CD4-positive, alpha-beta T cell treated with Interferon alpha-2 for 1 hour (primary cell): ENCODE measurements at regions not wholly inside any gene's neighbourhood (a gene's known extent, or its start where the extent isn't known, plus 50 kb on each side); places are given as distances from the start of the nearest gene placed in this dataset.
"Not testable (repeated sequence)": the region's sequence is repeated elsewhere in the genome, so short reads cannot be mapped to it uniquely, and the experiment has no call there.

Experiments
- DNase-seq, 2 donors: peaks; one replicate each; pipeline ENCODE4 v3.0.0-alpha.2; 2020 to 2022

GRCh38 chr5:164312801-164313200 lies 807.4 kb downstream of the MAT2B start:
- DNase-seq = no peak

- DNase-seq = no peak
Observed at GRCh38 chr5:164317676-164318075, 812.3 kb downstream of the MAT2B start.

- no peak for DNase-seq
Observed at GRCh38 chr5:164319161-164319560, 813.7 kb downstream of the MAT2B start.

GRCh38 chr5:164324239-164324638 lies 818.8 kb downstream of the MAT2B start:
- no peak for DNase-seq

GRCh38 chr5:164326219-164326618 lies 820.8 kb downstream of the MAT2B start:
- no peak for DNase-seq

GRCh38 chr5:164327166-164327565 lies 821.7 kb downstream of the MAT2B start:
- not testable (repeated sequence) for DNase-seq

- DNase-seq = no peak
Observed at GRCh38 chr5:164332349-164333196, 827.2 kb downstream of the MAT2B start.

- no peak for DNase-seq
Observed at GRCh38 chr5:164335837-164336236, 830.4 kb downstream of the MAT2B start.

GRCh38 chr5:164336276-164336675 lies 830.9 kb downstream of the MAT2B start:
- no peak for DNase-seq

GRCh38 chr5:164336906-164337305 lies 831.5 kb downstream of the MAT2B start:
- DNase-seq = no peak

- DNase-seq = no peak
Observed at GRCh38 chr5:164341056-164341619, 835.7 kb downstream of the MAT2B start.

- no peak for DNase-seq
Observed at GRCh38 chr5:164345173-164345849, 839.9 kb downstream of the MAT2B start.

- DNase-seq = no peak
Observed at GRCh38 chr5:164345853-164346252, 840.4 kb downstream of the MAT2B start.

- no peak for DNase-seq
Observed at GRCh38 chr5:164346785-164347630, 841.6 kb downstream of the MAT2B start.

- DNase-seq = no peak
Observed at GRCh38 chr5:164350236-164350635, 844.8 kb downstream of the MAT2B start.

- DNase-seq = no peak
Observed at GRCh38 chr5:164351245-164351834, 845.9 kb downstream of the MAT2B start.

GRCh38 chr5:164352695-164353094 lies 847.3 kb downstream of the MAT2B start:
- DNase-seq = no peak

GRCh38 chr5:164353155-164353554 lies 847.7 kb downstream of the MAT2B start:
- no peak for DNase-seq

GRCh38 chr5:164354139-164354751 lies 848.8 kb downstream of the MAT2B start:
- no peak for DNase-seq

- DNase-seq = no peak
Observed at GRCh38 chr5:164355267-164355830, 849.9 kb downstream of the MAT2B start.

- no peak for DNase-seq
Observed at GRCh38 chr5:164356790-164357189, 851.4 kb downstream of the MAT2B start.
